ENCODE measurements at regions not wholly inside any gene's neighbourhood (a gene's known extent, or its start where the extent isn't known, plus 50 kb on each side); places are given as distances from the start of the nearest gene placed in this dataset.

GRCh38 chr12:11535127-11535526, 114.3 kb upstream of the ETV6 start:
- H3K4me1 ChIP-seq (ENCODE audit: insufficient read depth) = no peaks in the 10 kb centered on the region

DNA sequence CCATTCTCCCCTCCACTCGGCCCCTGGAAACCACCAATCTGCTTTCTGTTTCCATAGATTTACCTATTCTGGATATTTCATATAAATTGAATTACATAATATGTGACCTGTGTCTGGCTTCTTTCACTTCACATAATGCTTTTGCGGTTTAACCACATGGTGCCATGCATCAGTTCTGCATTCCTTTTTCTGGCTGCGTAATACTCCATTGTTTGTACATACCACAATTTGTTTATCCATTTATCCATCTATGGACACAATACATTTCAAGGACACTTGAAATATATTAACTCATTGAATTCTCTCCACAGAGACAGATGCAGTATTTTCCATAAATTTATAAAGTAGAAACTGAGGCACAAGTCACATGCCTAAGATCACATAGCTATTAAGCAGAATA, 110.3 kb upstream of the ETV6 start:
- H3K4me1 ChIP-seq (ENCODE audit: insufficient read depth) = no peaks in the 10 kb centered on the region

More at GRCh38 chr12:11535127-11535526, 114.3 kb upstream of the ETV6 start:
- no peaks in the 10 kb centered on the region for H3K36me3 ChIP-seq (replicated peaks; ENCODE audit: insufficient read depth, low read depth)
- H3K27ac ChIP-seq = no peak overlapping the region
- WGBS (ENCODE audit: low lambda C conversion rate, missing lambda C conversion rate) = 93% methylated on average over 4 of the region's 4 CpGs
- H4K20me1 ChIP-seq (ENCODE audit: insufficient read depth, poor library complexity, severe bottlenecking) = no peaks in the 10 kb centered on the region
- H3K4me2 ChIP-seq = no peak overlapping the region
- no peaks in the 10 kb centered on the region for H3K27me3 ChIP-seq
- TF ChIP-seq EZH2 (IDR thresholded peaks at IDR 0.05; ENCODE audit: borderline replicate concordance) (no peak), EZH2phosphoT487 (IDR thresholded peaks at IDR 0.05; ENCODE audit: low read depth, severe bottlenecking, unreplicated experiment) (no peak)
- TF ChIP-seq, protein P1, sequence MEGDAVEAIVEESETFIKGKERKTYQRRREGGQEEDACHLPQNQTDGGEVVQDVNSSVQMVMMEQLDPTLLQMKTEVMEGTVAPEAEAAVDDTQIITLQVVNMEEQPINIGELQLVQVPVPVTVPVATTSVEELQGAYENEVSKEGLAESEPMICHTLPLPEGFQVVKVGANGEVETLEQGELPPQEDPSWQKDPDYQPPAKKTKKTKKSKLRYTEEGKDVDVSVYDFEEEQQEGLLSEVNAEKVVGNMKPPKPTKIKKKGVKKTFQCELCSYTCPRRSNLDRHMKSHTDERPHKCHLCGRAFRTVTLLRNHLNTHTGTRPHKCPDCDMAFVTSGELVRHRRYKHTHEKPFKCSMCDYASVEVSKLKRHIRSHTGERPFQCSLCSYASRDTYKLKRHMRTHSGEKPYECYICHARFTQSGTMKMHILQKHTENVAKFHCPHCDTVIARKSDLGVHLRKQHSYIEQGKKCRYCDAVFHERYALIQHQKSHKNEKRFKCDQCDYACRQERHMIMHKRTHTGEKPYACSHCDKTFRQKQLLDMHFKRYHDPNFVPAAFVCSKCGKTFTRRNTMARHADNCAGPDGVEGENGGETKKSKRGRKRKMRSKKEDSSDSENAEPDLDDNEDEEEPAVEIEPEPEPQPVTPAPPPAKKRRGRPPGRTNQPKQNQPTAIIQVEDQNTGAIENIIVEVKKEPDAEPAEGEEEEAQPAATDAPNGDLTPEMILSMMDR (IDR thresholded peaks at IDR 0.05; ENCODE audit: poor library complexity) = no peak
- no peaks in the 10 kb centered on the region for H3K9me3 ChIP-seq (ENCODE audit: low read depth)
- no peaks in the 10 kb centered on the region for H3K9me2 ChIP-seq (replicated peaks; ENCODE audit: insufficient read depth)
- H3K79me2 ChIP-seq = no peaks in the 10 kb centered on the region
- no peak overlapping the region for H3K4me3 ChIP-seq
- DNase-seq (ENCODE audit: low spot score) = no peak
- no peak overlapping the region for H2AFZ ChIP-seq

GRCh38 chr12:11540156-11540555, 109.3 kb upstream of the ETV6 start:
- Histone ChIP-seq H3K79me2 (no peaks in the 10 kb centered on the region), H3K9me3 (ENCODE audit: low read depth) (no peaks in the 10 kb centered on the region), H3K27me3 (no peaks in the 10 kb centered on the region), H3K4me3 (no peak overlapping the region), H3K9me2 (replicated peaks; ENCODE audit: insufficient read depth) (no peaks in the 10 kb centered on the region), H3K36me3 (replicated peaks; ENCODE audit: insufficient read depth, low read depth) (no peaks in the 10 kb centered on the region), H3K4me2 (no peak overlapping the region), H3K4me1 (ENCODE audit: insufficient read depth) (no peaks in the 10 kb centered on the region), H4K20me1 (ENCODE audit: insufficient read depth, poor library complexity, severe bottlenecking) (no peaks in the 10 kb centered on the region), H2AFZ (no peak overlapping the region), H3K27ac (no peak overlapping the region)
- no peak for DNase-seq (ENCODE audit: low spot score)
- TF ChIP-seq, protein P1 (IDR thresholded peaks at IDR 0.05; ENCODE audit: poor library complexity) = no peak
- no peak for TF ChIP-seq EZH2phosphoT487 (IDR thresholded peaks at IDR 0.05; ENCODE audit: low read depth, severe bottlenecking, unreplicated experiment)
- no peak for TF ChIP-seq EZH2 (IDR thresholded peaks at IDR 0.05; ENCODE audit: borderline replicate concordance)
- WGBS (ENCODE audit: low lambda C conversion rate, missing lambda C conversion rate) = 88% methylated on average over 2 of the region's 2 CpGs

More for the DNA sequence above, 110.3 kb upstream of the ETV6 start:
- Histone ChIP-seq H3K27me3 (no peaks in the 10 kb centered on the region), H3K36me3 (replicated peaks; ENCODE audit: insufficient read depth, low read depth) (no peaks in the 10 kb centered on the region), H3K9me2 (replicated peaks; ENCODE audit: insufficient read depth) (no peaks in the 10 kb centered on the region), H3K4me3 (no peak overlapping the region), H3K4me2 (no peak overlapping the region), H4K20me1 (ENCODE audit: insufficient read depth, poor library complexity, severe bottlenecking) (no peaks in the 10 kb centered on the region), H3K9me3 (ENCODE audit: low read depth) (no peaks in the 10 kb centered on the region), H2AFZ (no peak overlapping the region), H3K27ac (no peak overlapping the region), H3K79me2 (no peaks in the 10 kb centered on the region)
- TF ChIP-seq, protein P1 (IDR thresholded peaks at IDR 0.05; ENCODE audit: poor library complexity) = no peak
- no peak for TF ChIP-seq EZH2 (IDR thresholded peaks at IDR 0.05; ENCODE audit: borderline replicate concordance)
- TF ChIP-seq EZH2phosphoT487 (IDR thresholded peaks at IDR 0.05; ENCODE audit: low read depth, severe bottlenecking, unreplicated experiment) = no peak
- DNase-seq (ENCODE audit: low spot score) = no peak
- 99% methylated on average over 3 of the region's 3 CpGs for WGBS (ENCODE audit: low lambda C conversion rate, missing lambda C conversion rate)
